ENCODE measurements at regions not wholly inside any gene's neighbourhood (a gene's known extent, or its start where the extent isn't known, plus 50 kb on each side); places are given as distances from the start of the nearest gene placed in this dataset.

DNA sequence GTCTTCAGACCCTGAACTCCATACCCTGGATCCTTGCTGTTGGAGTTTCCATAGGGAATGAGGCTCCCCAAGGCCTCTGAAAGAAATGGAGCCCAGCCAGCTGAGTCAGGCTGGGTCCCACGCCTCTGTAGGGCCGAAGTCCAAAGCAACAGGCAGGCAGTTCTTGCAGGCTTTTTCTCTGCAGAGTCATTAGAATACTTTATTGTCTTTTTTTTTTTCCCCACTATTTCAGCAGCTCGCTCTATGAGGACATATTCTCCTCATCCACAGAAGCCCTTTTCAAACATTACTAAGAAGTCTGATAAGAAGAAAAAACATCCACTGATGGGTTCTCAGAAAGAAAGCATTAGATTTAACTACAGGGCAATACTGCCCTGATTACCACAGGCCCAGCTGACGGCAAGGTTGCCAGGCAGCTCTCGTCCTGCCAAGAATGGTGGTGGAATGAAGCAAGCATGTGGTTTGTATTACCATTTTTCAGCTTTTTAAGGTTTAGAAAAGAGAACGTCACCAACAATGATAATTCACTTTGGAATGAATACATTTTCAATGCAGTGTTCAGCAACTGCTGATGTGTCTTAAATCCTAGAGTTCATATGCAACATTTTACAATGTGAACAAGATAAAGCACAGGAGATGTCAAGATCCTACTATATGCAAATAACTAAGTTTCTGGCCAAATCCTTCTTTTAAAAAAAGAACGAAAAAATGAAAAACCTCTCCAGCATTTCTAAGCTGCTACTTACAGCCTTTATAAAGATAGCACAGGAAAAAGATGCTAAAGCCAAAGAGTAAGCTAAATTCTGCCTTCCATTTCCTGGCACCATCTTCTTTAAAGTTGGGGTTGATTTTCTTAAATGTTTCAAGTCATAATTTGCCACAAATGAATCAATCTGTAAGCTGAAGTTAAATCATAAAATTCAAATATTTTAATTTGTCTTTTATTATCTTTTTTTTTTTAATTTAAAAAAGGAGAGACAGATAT is 223.6 kb upstream of the CITED2 start:
- DNase-seq (ENCODE audit: missing footprints) = peak; percentile 83
- peak; percentile 85 for ATAC-seq
- intact Hi-C loops (cut with DNase I) = loop anchor here (10.0 kb wide), 1 partner anchor 167 kb away; no protein-coding TSS in a partner anchor

DNA sequence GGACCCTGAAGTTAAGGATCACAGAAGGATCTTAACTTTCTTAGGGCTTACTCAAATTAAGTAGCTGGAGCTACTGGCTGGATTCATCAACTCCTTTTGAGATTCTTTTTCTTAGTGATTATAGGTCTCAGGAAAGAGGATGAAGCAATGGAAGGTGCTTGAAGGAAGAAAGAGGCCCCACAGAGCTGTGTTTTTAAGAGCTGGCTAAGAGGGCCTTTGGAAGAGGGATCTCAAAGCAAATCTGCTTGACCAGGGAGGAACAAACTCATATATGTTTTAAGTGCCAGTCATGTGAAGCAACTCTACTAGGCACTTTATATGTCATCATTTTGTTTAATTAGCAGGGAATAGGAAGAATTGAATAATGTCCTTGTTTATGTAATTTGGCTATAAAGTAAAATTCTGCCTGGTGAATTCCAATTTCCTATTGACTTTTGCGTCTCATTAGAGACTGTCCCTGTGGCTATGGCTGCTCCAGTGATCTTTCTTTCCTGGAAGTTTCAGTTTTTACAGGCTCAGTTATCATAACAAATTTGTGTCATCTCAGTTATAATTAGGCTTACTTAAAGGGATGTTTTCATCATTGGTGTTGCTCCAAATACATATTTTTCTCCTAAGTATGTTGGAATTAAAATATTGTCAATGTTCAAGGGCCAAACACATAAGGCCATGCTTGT is 222.8 kb upstream of the CITED2 start:
- DNase-seq (ENCODE audit: missing footprints) = no peak
- peak; percentile 42 for ATAC-seq
- intact Hi-C loops (cut with DNase I) = loop anchor here (10.0 kb wide), 1 partner anchor 168 kb away; no protein-coding TSS in a partner anchor

DNA sequence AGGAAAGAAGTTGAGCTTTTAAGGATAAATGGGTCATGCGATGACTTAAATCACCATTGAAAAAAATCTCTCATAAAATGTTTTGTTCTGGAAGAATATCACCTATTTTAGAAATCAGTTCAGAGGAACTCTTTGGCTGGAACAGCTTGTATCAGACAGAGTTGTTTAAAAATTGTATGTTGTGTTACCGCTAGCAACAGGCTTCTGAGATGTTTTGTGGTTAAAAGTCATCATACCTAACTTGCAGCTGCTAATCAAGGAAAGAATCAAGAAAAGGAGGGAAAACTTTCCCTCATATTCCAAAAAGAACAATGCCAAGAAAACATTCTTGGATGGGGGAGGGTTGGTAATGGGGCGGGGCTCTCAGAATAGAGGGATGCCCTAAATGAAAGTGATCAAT is 220.7 kb upstream of the CITED2 start:
- ATAC-seq = no peak
- DNase-seq (ENCODE audit: missing footprints) = no peak
- intact Hi-C loops (cut with DNase I) = loop anchor here (10.0 kb wide), 1 partner anchor 170 kb away; no protein-coding TSS in a partner anchor

DNA sequence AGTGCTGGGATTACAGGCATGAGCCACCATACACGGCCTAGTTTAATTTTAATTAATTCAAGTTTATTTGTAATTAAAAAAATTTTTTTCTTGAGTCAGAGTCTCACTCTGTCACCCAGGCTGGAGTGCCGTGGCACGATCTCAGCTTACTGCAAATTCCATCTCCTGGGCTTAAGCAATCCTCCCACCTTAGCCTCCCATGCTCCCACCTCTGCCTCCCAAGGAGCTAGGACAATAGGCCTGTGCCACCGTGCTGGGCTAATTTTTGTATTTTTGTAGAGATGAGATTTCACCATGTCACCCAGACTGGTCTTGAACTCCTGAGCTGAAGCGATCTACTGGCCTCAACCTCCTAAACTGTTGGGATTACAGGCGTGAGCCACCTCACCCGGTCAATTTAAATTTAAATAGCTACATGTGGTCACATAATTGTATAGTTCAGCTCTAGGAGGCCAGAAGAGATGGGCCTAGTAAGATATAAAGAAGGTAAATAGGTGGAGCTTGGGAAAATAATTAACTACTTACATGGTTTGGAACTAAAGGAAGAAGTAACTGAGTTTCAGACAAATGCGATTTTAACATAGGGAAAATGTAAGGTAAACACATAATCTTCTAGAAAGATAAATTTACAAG is 220.0 kb upstream of the CITED2 start:
- intact Hi-C loops (cut with DNase I) = loop anchor here (5.0 to 10.0 kb wide), 2 partner anchors 170 to 217 kb away; no protein-coding TSS in a partner anchor
- DNase-seq (ENCODE audit: missing footprints) (no peak), ATAC-seq (no peak)

DNA sequence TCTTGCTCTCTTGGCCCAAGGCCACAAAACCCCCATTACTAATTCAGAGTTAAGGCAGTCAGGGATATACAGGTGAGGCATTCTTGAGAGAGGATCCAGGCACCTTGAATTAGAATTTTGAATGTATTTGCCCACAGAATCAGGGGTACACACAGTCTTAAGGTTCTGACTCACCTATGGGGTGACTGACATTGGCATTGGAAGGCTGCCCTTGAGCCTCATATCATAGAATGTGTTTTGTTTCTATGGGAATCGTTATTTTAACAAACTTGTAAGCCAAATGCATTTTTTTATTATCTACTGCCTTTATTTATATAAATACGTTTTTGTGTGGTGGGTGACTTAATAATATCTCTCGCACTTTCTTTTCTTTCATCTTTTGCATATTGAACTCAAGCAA is 218.6 kb upstream of the CITED2 start:
- DNase-seq (ENCODE audit: missing footprints) = no peak
- intact Hi-C loops (cut with DNase I) = loop anchor here (5.0 to 10.0 kb wide), 2 partner anchors 172 to 216 kb away; no protein-coding TSS in a partner anchor
- no peak for ATAC-seq

DNA sequence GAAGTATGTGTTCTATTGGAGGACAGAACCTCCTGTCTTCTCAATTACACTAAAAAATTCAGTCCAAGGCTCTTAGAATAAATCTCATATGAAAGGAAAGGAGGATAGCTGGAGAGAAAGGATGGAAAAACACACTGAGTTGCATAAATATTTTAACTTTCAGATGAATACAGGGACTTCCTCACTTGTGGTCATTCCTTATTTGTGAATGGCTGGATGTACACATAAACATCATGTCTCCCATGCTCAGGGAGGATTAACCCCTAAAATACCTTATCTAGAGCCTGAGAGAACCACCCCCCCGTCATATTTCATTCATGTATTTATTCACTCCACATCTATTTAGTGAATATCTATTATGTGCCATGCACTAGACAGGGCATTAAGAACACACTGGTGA is 217.6 kb upstream of the CITED2 start:
- ATAC-seq (no peak), DNase-seq (ENCODE audit: missing footprints) (no peak)
- intact Hi-C loops (cut with DNase I) = loop anchor here (5.0 to 10.0 kb wide), 2 partner anchors 173 to 215 kb away; no protein-coding TSS in a partner anchor

DNA sequence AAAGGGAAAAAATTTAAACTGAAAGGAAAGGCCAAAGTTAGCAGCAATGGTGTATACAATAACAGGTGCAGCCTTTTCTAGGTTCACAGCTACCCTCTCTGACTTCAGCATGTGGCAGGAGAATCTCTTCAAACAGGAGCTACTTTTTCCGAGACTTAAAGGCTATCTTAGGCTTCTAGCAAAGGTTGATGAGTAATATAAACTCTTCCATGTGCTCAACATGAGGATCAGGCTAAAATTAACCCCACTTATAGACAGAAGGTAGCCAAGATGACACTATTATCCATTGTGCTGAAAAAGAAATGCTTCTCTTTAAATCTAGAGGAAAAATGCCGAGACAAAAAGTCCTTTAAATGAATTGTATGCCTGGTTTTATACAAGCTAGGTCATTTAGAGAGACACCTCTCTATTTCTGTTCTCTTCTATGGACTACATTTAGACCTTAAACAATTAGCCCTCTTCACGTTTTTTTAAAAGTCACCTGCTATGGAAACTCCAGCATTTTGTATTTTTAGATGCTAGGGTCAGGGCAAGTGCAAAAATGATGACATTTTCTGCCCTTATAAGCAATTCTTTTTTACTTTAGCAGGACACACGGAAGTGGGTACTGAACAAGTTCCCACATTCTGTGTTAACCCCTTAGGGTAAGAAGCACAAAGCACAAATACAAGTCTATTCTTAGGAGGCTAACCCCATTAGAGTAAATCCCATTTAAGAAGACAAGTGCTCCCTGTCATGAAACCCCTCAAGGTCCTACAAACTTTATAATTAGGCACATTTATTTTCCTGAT is 216.8 kb upstream of the CITED2 start:
- DNase-seq (ENCODE audit: missing footprints) (no peak), ATAC-seq (no peak)
- intact Hi-C loops (cut with DNase I) = loop anchor here (5.0 to 10.0 kb wide), 2 partner anchors 174 to 214 kb away; no protein-coding TSS in a partner anchor

DNA sequence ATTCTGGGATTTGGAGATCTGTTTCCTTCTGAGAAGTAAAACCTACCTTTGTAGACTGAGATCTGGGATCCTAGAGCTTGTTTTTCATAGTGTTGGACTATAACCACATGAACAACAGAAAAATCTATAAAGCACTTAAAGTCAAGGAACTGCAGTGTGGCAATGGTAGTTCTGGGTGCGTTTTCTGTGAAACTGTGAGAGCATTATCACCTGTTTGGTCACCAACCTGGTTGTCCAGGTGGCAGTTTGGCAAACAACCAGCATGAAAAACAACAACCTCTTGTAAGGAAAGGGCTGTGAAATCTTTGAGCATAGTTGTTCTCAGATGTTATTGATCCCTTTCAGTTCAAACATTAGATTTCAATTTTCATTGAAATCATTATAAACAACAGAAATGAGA is 215.8 kb upstream of the CITED2 start:
- intact Hi-C loops (cut with DNase I) = loop anchor here (5.0 to 10.0 kb wide), 2 partner anchors 175 to 213 kb away; no protein-coding TSS in a partner anchor
- DNase-seq (ENCODE audit: missing footprints) = no peak

DNA sequence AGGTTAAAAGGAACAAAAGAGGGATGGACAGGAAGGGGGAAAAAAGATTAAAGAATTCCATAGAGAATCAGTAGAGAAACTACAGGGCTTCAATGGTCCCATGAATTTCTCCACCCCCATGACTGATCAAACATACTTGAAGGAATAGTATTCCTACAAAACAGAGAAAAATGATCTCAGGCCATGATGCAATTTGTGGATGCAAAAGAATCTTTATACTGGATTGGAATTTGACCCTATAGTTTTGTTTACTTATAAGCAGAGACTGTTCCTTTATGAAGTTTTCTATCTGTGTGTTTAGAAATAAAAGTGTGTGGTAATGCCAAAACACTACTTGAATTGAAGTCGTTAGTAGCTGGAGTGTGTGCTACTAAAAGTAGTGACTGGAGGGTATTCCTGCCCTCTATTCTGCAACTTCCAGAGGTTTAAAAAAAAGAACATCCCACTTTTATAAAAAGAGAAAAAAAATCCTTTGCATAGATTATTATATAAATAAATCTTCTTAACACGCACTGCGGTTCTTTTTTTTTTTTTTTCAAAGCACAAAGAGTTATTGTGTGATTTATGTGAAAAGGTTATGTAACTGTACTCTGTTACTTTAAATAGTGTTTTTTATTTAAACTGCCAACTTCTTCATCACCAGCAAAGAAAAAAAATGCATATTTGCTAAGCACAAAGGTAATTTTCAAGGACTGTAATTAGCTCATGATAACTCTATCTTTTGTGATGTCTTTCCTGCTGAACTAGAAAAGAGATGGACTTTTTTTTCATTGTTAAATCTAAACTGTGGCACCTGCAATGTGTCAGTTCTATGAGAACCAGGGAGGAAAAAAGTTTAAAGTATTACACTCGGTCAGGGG is 214.5 kb upstream of the CITED2 start:
- ATAC-seq (no peak), DNase-seq (ENCODE audit: missing footprints) (no peak)
- intact Hi-C loops (cut with DNase I) = no loop called here

More for the DNA sequence above, 215.8 kb upstream of the CITED2 start:
- ATAC-seq = no peak

DNA sequence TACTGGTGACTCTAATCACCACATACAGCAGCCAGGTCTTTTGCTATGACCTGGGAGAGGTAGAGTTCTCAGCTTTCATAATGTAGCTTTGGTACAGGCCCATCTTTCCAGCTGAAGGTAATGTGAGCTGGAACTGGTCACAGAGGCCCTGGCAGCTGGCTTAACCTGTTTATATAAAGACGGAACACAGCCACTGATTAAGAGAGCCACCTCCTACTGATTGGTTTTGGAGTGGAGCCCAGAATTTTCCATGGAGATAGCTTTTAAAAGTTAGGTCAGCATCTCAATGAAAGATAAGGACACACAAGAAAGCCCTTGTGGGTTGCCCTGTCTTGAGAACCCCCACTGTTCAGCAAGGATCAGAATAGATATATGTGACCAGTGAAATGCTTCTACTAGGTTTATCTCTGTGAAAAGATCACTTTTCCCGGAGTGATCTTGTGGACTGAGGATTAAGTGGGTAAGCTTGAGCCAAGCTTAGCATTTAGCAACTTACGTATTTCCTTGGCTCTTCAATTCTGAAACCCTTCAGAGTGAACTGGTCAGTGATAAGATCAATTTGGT is 213.7 kb upstream of the CITED2 start:
- intact Hi-C loops (cut with DNase I) = no loop called here
- DNase-seq (ENCODE audit: missing footprints) = no peak
- peak; percentile 44 for ATAC-seq

DNA sequence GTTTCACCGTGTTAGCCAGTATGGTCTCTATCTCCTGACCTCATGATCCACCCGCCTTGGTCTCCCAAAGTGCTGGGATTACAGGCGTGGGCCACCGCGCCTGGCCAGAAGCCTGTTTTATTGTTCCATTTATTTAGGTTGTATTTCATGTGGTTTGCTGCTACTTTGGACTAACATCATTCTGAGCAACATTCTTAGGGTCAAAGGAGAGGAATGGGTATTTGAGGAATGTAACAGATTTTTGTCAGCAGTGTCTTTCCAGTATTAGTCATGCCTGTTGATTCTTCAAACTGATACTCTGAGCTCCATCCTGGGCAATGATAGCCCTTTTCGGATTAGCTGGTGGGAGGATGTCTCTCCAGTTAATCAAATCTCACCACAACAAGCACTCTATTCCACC is 213.0 kb upstream of the CITED2 start:
- intact Hi-C loops (cut with DNase I) = no loop called here
- no peak for DNase-seq (ENCODE audit: missing footprints)
- no peak for ATAC-seq

DNA sequence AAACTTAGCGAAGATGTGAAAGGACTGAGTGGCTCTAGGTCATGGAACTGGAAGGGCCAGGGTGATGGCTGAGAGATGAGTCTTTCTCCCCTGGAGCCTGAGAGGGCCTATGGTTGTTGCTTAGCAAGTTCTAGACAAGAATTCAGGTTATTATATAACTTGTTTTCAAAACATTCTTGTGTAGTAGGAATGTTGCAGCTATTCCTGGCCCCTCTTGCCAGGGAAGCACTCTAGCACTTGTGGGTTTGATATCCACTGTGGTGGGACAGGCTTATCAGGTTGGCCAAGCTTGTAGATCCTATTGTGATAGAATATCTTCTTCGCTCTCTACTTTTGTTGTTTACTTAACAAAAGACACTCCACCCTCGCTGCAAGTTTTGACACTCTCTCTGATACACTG is 211.8 kb upstream of the CITED2 start:
- no peak for DNase-seq (ENCODE audit: missing footprints)
- intact Hi-C loops (cut with DNase I) = no loop called here
- ATAC-seq = no peak

DNA sequence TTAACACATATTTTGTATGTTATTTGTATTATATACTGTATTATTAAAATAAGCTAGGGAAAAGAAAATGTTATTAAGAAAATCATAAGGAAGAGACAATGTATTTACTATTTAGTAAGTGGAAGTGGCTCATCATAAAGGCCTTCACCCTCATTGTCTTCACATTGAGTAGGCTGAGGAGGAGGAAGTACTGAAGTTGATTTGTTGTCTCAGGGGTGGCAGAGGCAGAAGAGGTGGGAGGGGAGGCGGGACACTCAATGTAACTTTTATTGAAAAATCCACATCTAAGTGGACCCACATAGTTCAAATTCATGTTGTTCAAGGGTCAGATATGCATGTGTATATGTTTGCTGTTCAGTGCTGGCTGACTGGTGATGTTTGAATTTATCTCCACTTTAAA is 210.2 kb upstream of the CITED2 start:
- DNase-seq (ENCODE audit: missing footprints) (no peak), ATAC-seq (no peak)
- intact Hi-C loops (cut with DNase I) = no loop called here

DNA sequence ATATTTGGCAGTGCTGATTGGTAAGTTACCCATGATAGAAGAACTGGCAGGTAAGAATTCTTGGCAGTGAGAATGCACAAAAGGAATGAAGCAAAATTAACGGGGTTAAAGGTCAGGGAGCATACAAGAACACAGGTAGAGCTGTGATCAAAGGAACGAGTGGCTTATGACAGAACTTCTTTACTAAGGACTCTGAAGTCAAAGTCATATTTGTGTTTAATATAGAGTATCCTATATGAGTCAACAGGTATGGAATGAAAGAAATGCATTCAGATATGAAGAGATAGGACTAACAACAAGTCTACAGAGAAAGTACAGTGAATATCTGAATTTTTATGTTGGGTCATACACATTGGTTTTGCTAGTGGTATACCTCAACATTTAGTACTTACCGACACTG is 209.0 kb upstream of the CITED2 start:
- intact Hi-C loops (cut with DNase I) = no loop called here
- DNase-seq (ENCODE audit: missing footprints) = no peak
- ATAC-seq = no peak

DNA sequence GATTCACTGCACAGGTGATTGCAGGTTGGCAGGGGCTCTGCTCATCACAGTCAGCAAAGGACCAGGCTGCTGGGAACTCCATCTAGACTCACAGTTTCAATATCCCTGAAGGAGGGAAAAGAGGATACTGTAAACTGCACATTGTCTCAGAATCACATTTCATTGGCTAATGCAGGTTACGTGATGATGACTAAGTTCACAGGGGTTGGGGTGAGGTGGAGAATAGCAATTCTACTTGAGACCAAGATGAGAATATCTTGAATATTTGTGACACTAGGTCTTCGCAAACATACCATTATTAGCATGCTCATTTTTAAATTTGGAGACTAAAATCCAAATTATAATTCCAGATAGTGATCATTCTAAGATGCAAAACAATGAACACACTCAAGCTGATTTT is 208.5 kb upstream of the CITED2 start:
- intact Hi-C loops (cut with DNase I) = no loop called here
- ATAC-seq (no peak), DNase-seq (ENCODE audit: missing footprints) (no peak)

DNA sequence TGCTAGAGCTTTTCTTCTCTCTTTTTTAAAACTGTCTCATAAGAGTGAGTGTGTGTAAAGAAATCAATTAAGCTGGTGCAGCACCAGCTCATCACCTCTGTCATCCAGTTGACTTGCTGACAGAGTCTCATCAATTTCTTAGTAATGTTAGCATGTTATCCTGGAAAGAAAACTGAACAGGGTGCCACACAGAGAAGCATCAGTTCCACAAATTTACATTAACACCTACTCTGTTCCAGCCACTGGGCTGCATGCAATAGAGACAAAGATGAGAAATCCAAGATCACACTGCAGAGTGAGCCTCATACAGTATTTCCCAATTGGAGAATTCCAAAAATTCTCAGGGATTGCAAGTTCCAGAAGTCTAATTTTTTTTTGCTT is 207.0 kb upstream of the CITED2 start:
- ATAC-seq = no peak
- DNase-seq (ENCODE audit: missing footprints) = no peak
- intact Hi-C loops (cut with DNase I) = no loop called here
